ENCODE measurements at regions not wholly inside any gene's neighbourhood (a gene's known extent, or its start where the extent isn't known, plus 50 kb on each side); places are given as distances from the start of the nearest gene placed in this dataset.

DNA sequence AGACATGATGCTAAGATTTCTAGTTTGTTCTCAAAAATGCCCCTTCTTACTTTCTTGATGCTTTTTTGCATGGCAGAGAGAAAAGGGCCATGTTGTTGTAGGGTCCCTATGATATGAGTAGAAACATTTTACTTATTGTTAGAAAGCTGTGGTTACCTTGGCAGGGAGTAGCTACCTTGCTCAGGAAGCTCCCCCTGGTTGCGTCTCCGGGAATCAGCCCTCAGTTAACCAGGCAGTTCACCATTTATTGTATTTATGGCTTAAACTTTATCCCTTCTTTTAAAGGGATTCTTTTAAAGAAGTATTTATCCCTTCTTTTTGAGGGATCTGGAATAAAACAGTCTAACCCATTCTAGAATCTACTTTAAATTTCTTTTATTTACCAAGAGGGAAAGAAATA lies 113.9 kb upstream of the PROKR2 start:
- Histone ChIP-seq H2AFZ (ENCODE audit: insufficient read depth, low read depth, low read length, poor library complexity, severe bottlenecking) (no peak overlapping the region), H4K20me1 (ENCODE audit: control insufficient read depth, insufficient read depth, low read length, poor library complexity, severe bottlenecking) (no peaks in the 10 kb centered on the region), H3K4me1 (ENCODE audit: control insufficient read depth in 2 of 2, insufficient read depth in 2 of 2, low read length in 2 of 2) (no peaks in the 10 kb centered on the region), H3K4me3 (ENCODE audit: control extremely low read depth in 1 of 5, extremely low read depth in 1 of 5, insufficient read depth in 1 of 5, low read depth in 2 of 5, low read length in 4 of 5) (no peak overlapping the region), H3K9me3 (ENCODE audit: control extremely low read depth in 1 of 3, control insufficient read depth in 2 of 3, insufficient read depth in 1 of 3, low read length in 2 of 3) (no peaks in the 10 kb centered on the region), H3K79me2 (ENCODE audit: control insufficient read depth, insufficient read depth, low read length) (no peaks in the 10 kb centered on the region), H3K36me3 (replicated peaks in 1 of 2; ENCODE audit: control extremely low read depth in 1 of 2, control insufficient read depth in 1 of 2, extremely low read depth in 1 of 2, insufficient read depth in 2 of 2, low read length in 1 of 2) (no peaks in the 10 kb centered on the region), H3K27ac (ENCODE audit: low read length in 2 of 2) (no peak overlapping the region), H3K27me3 (replicated peaks in 1 of 4; ENCODE audit: control extremely low read depth in 1 of 4, control insufficient read depth in 3 of 4, insufficient read depth in 4 of 4, low read length in 3 of 4) (no peaks in the 10 kb centered on the region), H3K4me2 (replicated peaks; ENCODE audit: low read depth, low read length, poor library complexity, severe bottlenecking) (no peak overlapping the region), H3K9ac (ENCODE audit: low read length) (no peak overlapping the region)
- peaks cover 31% of the 10 kb centered on the region for H3K27me3 Mint-ChIP-seq
- TF ChIP-seq EZH2 (IDR thresholded peaks at IDR 0.05; ENCODE audit: borderline replicate concordance, insufficient read depth, low read depth, low read length, poor library complexity, severe bottlenecking): no peak
- TF ChIP-seq, protein P1, sequence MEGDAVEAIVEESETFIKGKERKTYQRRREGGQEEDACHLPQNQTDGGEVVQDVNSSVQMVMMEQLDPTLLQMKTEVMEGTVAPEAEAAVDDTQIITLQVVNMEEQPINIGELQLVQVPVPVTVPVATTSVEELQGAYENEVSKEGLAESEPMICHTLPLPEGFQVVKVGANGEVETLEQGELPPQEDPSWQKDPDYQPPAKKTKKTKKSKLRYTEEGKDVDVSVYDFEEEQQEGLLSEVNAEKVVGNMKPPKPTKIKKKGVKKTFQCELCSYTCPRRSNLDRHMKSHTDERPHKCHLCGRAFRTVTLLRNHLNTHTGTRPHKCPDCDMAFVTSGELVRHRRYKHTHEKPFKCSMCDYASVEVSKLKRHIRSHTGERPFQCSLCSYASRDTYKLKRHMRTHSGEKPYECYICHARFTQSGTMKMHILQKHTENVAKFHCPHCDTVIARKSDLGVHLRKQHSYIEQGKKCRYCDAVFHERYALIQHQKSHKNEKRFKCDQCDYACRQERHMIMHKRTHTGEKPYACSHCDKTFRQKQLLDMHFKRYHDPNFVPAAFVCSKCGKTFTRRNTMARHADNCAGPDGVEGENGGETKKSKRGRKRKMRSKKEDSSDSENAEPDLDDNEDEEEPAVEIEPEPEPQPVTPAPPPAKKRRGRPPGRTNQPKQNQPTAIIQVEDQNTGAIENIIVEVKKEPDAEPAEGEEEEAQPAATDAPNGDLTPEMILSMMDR (IDR thresholded peaks at IDR 0.05): no peak
- intact Hi-C loops (cut with micrococcal nuclease): no loop called here
- ATAC-seq (ENCODE audit: low read depth): no peak
- no peak overlapping the region for H3K4me3 Mint-ChIP-seq
- H3K27ac Mint-ChIP-seq: no peak overlapping the region
- CTCF ChIA-PET: interaction anchor here (0.5 to 2.2 kb wide), 2 partner anchors 18 to 946 kb away, joined by 3 to 16 read pairs; no protein-coding TSS in a partner anchor
- H3K9me3 Mint-ChIP-seq (ENCODE audit: insufficient read depth): no peaks in the 10 kb centered on the region
- no peak for DNase-seq
- POLR2A ChIA-PET: no interaction called here
- no CpG with 5 or more reads among the region's 2 CpGs for WGBS (ENCODE audit: insufficient coverage)
- no peaks in the 10 kb centered on the region for H3K4me1 Mint-ChIP-seq

- no peaks in the 10 kb centered on the region for H3K79me2 ChIP-seq (ENCODE audit: control insufficient read depth, insufficient read depth, low read length)
- Mint-ChIP-seq H3K27ac (no peak overlapping the region), H3K9me3 (ENCODE audit: insufficient read depth) (peaks cover 10% of the 10 kb centered on the region), H3K4me1 (no peaks in the 10 kb centered on the region), H3K4me3 (no peak overlapping the region), H3K27me3 (peaks cover 34% of the 10 kb centered on the region)
- H3K9me3 ChIP-seq (ENCODE audit: control extremely low read depth in 1 of 3, control insufficient read depth in 2 of 3, insufficient read depth in 1 of 3, low read length in 2 of 3): peaks cover 0 to 3% (median 0%) of the 10 kb centered on the region in 3 donors
- 75% methylated on average over 4 of the region's 4 CpGs for WGBS (ENCODE audit: insufficient coverage)
- peaks cover 0 to 4% (median 3%) of the 10 kb centered on the region in 4 experiments for H3K27me3 ChIP-seq (replicated peaks in 1 of 4; ENCODE audit: control extremely low read depth in 1 of 4, control insufficient read depth in 3 of 4, insufficient read depth in 4 of 4, low read length in 3 of 4)
- ChIA-PET POLR2A (no interaction called here), CTCF (interaction anchor here (0.9 kb wide), 1 partner anchor 23 kb away, joined by 3 read pairs; no protein-coding TSS in a partner anchor)
- no peak overlapping the region for H3K9ac ChIP-seq (ENCODE audit: low read length)
- H3K4me2 ChIP-seq (replicated peaks; ENCODE audit: low read depth, low read length, poor library complexity, severe bottlenecking): no peak overlapping the region
- TF ChIP-seq EZH2 (IDR thresholded peaks at IDR 0.05; ENCODE audit: borderline replicate concordance, insufficient read depth, low read depth, low read length, poor library complexity, severe bottlenecking): no peak
- TF ChIP-seq, protein P1 (IDR thresholded peaks at IDR 0.05): no peak
- no peak for ATAC-seq (ENCODE audit: low read depth)
- no peak overlapping the region for H3K27ac ChIP-seq (ENCODE audit: low read length in 2 of 2)
- no peak for DNase-seq
- no peak overlapping the region for H3K4me3 ChIP-seq (ENCODE audit: control extremely low read depth in 1 of 5, extremely low read depth in 1 of 5, insufficient read depth in 1 of 5, low read depth in 2 of 5, low read length in 4 of 5)
- H4K20me1 ChIP-seq (ENCODE audit: control insufficient read depth, insufficient read depth, low read length, poor library complexity, severe bottlenecking): no peaks in the 10 kb centered on the region
- intact Hi-C loops (cut with micrococcal nuclease): no loop called here
- H2AFZ ChIP-seq (ENCODE audit: insufficient read depth, low read depth, low read length, poor library complexity, severe bottlenecking): no peak overlapping the region
- no peaks in the 10 kb centered on the region for H3K4me1 ChIP-seq (ENCODE audit: control insufficient read depth in 2 of 2, insufficient read depth in 2 of 2, low read length in 2 of 2)
- H3K36me3 ChIP-seq (replicated peaks in 1 of 2; ENCODE audit: control extremely low read depth in 1 of 2, control insufficient read depth in 1 of 2, extremely low read depth in 1 of 2, insufficient read depth in 2 of 2, low read length in 1 of 2): no peaks in the 10 kb centered on the region
Observed at GRCh38 chr20:5426026-5426425, 109.3 kb upstream of the PROKR2 start.
